ENCODE measurements at regions not wholly inside any gene's neighbourhood (a gene's known extent, or its start where the extent isn't known, plus 50 kb on each side); places are given as distances from the start of the nearest gene placed in this dataset.

- TF ChIP-seq ZNF24 (IDR thresholded peaks at IDR 0.05), result no peak
- no peak for TF ChIP-seq ZBTB8A (CRISPR knock-in tag; IDR thresholded peaks at IDR 0.05; ENCODE audit: borderline replicate concordance, low read depth)
- TF ChIP-seq NFATC3 (CRISPR knock-in tag; IDR thresholded peaks at IDR 0.05), result no peak
Observed at GRCh38 chr5:149433524-149434131, 54.5 kb upstream of the IL17B start.
